Cardiac muscle cell (in vitro differentiated cells and primary cell): ENCODE measurements at regions not wholly inside any gene's neighbourhood (a gene's known extent, or its start where the extent isn't known, plus 50 kb on each side); places are given as distances from the start of the nearest gene placed in this dataset.

ENCODE experiments used
- DNase-seq, 2 donors: peaks; one replicate each; pipeline versions ENCODE4 v3.0.0 to v3.0.0-alpha.2; 2010 to 2017; ENCODE audit warnings: low read depth in 1 of 2, low spot score in 1 of 2
- H3K27ac ChIP-seq: fragments of 200-600 bp; sonication (generic); 2 replicates; pipeline ENCODE4 v1.5.1; 2016
- H3K27me3 ChIP-seq: fragments of 200-600 bp; sonication (generic); 2 replicates; pipeline ENCODE4 v1.6.0; 2016; ENCODE audit warnings: control low read depth
- H3K36me3 ChIP-seq: fragments of 200-600 bp; sonication (generic); 2 replicates; pipeline ENCODE4 v1.5.1; 2016; ENCODE audit warnings: control low read depth
- H3K4me1 ChIP-seq: fragments of 200-600 bp; sonication (generic); 2 replicates; pipeline ENCODE4 v1.8.1; 2017; ENCODE audit warnings: low read depth, mild to moderate bottlenecking, mixed run types
- H3K4me3 ChIP-seq: fragments of 200-600 bp; sonication (generic); 2 replicates; pipeline ENCODE4 v1.5.1; 2016; ENCODE audit warnings: mild to moderate bottlenecking
- H3K9me3 ChIP-seq: fragments of 200-600 bp; sonication (generic); 2 replicates; pipeline ENCODE4 v1.5.1; 2017; ENCODE audit warnings: low read depth, mild to moderate bottlenecking, control low read depth
- CTCF ChIP-seq: IDR thresholded peaks from 2 replicates; pipeline ENCODE4 v1.5.1; 2012; ENCODE audit warnings: low read depth, mild to moderate bottlenecking, low read length

GRCh38 chr21:35963920-35964451 is 96.3 kb downstream of the SETD4 start:
- peak in 1 of 2 donors; percentile 7 for DNase-seq
- TF ChIP-seq CTCF = no peak
- no peaks in the 10 kb centered on the region for H3K9me3 ChIP-seq
- H3K36me3 ChIP-seq = no peaks in the 10 kb centered on the region
- H3K27ac ChIP-seq = no peak overlapping the region
- H3K27me3 ChIP-seq = no peaks in the 10 kb centered on the region
- no peak overlapping the region for H3K4me3 ChIP-seq
- no peaks in the 10 kb centered on the region for H3K4me1 ChIP-seq

- DNase-seq = no peak
- Histone ChIP-seq H3K27me3 (no peaks in the 10 kb centered on the region), H3K36me3 (no peaks in the 10 kb centered on the region), H3K4me3 (no peak overlapping the region), H3K4me1 (no peaks in the 10 kb centered on the region), H3K9me3 (no peaks in the 10 kb centered on the region), H3K27ac (no peak overlapping the region)
- TF ChIP-seq CTCF = no peak
Measured at GRCh38 chr21:35962917-35963316, 97.4 kb downstream of the SETD4 start.

DNA sequence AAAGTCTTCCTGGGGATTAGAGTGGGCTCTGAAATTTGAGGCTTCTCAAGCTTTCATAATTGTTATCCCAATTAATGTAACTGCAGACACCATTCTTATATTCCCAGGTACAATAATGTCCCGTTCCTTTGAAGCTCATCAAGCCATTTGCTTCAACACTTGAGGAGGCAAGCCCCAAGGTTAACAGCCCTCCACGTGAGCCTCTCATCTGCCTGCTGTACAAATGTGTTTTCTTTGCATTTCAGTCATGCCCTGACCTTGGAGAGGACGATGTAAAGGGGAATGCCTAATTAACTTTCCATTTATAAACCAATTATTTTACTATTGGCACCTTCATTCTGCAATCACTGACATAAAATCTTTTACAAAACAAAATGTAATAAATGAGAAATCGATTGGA is 106.3 kb downstream of the SETD4 start:
- Histone ChIP-seq H3K36me3 (no peaks in the 10 kb centered on the region), H3K27ac (no peak overlapping the region), H3K27me3 (no peaks in the 10 kb centered on the region), H3K4me1 (no peaks in the 10 kb centered on the region), H3K9me3 (no peaks in the 10 kb centered on the region), H3K4me3 (no peak overlapping the region)
- no peak for DNase-seq
- no peak for TF ChIP-seq CTCF

DNA sequence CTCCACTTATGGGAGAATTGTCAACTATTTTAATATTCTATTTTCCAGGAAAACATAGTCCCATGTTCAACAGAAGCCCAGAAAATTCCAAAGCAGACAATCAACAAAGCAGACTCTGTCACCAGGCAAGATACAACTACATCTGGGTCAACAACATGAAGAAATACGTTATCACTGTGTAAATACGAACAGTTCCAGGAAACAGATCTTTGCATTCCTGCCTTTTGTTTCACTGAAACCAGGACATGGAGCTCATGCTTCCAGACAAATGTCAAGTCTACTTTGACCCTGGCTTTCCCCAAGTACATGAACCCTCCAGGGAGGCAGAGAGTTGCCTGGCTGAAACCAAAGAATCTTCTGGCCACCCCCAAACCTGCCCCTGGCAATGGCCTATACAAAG is 106.7 kb downstream of the SETD4 start:
- H3K4me1 ChIP-seq = no peaks in the 10 kb centered on the region
- DNase-seq = peak in 1 of 2 donors; percentile 62
- no peak overlapping the region for H3K27ac ChIP-seq
- no peak for TF ChIP-seq CTCF
- H3K9me3 ChIP-seq = no peaks in the 10 kb centered on the region
- H3K36me3 ChIP-seq = no peaks in the 10 kb centered on the region
- no peaks in the 10 kb centered on the region for H3K27me3 ChIP-seq
- H3K4me3 ChIP-seq = no peak overlapping the region

DNA sequence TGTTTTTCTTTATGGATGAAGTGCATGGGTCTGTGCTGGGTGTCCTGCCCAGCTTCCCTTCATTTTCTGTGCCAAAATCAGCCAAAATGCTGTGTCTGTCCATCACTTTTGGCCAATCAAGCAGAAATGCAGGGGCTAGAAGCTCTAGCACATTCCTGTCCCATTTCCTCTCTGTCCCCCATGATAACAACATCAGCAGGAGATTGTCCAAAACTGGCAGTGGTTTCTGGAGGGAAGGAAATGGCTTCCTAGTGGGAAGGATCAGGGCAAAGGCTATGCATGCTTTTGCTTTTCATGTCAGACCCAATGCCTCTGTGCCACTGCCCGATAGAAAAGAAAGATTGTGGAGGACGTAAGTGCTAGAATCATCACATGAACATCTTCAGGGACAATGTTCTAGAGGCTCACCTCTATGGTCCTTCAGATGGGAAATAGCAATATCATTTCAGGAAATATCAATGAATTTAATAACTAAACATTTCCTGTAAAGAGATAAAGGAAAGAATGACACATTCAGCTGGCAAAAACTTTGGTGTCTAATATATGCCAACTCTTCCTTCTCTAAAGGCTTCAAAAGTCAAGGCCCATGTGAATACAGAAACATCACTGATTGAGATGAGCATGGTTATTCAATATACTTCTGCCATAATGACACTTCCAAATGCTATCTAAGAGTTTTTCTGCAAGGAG is 107.5 kb downstream of the SETD4 start:
- H3K4me1 ChIP-seq = no peaks in the 10 kb centered on the region
- H3K27me3 ChIP-seq = no peaks in the 10 kb centered on the region
- H3K27ac ChIP-seq = no peak overlapping the region
- no peaks in the 10 kb centered on the region for H3K36me3 ChIP-seq
- DNase-seq = no peak
- no peak for TF ChIP-seq CTCF
- H3K4me3 ChIP-seq = no peak overlapping the region
- no peaks in the 10 kb centered on the region for H3K9me3 ChIP-seq
